AG09319 (cell line): ENCODE measurements at regions not wholly inside any gene's neighbourhood (a gene's known extent, or its start where the extent isn't known, plus 50 kb on each side); places are given as distances from the start of the nearest gene placed in this dataset.

Source experiments
- DNase-seq: peaks from one replicate; pipeline ENCODE4 v3.0.0-alpha.2; 2010; ENCODE audit warnings: low read depth; ENCODE audit errors: extremely low read depth
- CTCF ChIP-seq: IDR thresholded peaks from 2 replicates; pipeline ENCODE4 v1.5.1; 2011; ENCODE audit warnings: low read depth, mild to moderate bottlenecking, inconsistent platforms, low read length, moderate library complexity

GRCh38 chr20:6974838-6975237 lies 207.4 kb downstream of the BMP2 start:
- TF ChIP-seq CTCF, result no peak
- DNase-seq, result no peak

GRCh38 chr20:6975311-6975710 lies 207.8 kb downstream of the BMP2 start:
- no peak for TF ChIP-seq CTCF
- DNase-seq, result no peak

GRCh38 chr20:6976106-6976900 lies 208.8 kb downstream of the BMP2 start:
- DNase-seq, result no peak
- no peak for TF ChIP-seq CTCF

GRCh38 chr20:6979621-6980020 lies 212.1 kb downstream of the BMP2 start:
- no peak for TF ChIP-seq CTCF
- no peak for DNase-seq

- no peak for DNase-seq
- no peak for TF ChIP-seq CTCF
Observed at GRCh38 chr20:6993011-6993410, 225.5 kb downstream of the BMP2 start.

- TF ChIP-seq CTCF, result no peak
- DNase-seq, result no peak
Observed at GRCh38 chr20:6993511-6993910, 226.0 kb downstream of the BMP2 start.

- no peak for TF ChIP-seq CTCF
- no peak for DNase-seq
Observed at GRCh38 chr20:6994452-6994851, 227.0 kb downstream of the BMP2 start.
